ENCODE measurements at regions not wholly inside any gene's neighbourhood (a gene's known extent, or its start where the extent isn't known, plus 50 kb on each side); places are given as distances from the start of the nearest gene placed in this dataset.
A peak's percentile ranks its signal among the peaks of the same experiment; 100 is the strongest.

GRCh38 chr1:112318263-112318662 is 77.8 kb upstream of the CTTNBP2NL start:
- no peak for DNase-seq (ENCODE audit: low spot score)

GRCh38 chr1:112318698-112319370 is 77.2 kb upstream of the CTTNBP2NL start:
- DNase-seq (ENCODE audit: low spot score), result peak; percentile 5

DNA sequence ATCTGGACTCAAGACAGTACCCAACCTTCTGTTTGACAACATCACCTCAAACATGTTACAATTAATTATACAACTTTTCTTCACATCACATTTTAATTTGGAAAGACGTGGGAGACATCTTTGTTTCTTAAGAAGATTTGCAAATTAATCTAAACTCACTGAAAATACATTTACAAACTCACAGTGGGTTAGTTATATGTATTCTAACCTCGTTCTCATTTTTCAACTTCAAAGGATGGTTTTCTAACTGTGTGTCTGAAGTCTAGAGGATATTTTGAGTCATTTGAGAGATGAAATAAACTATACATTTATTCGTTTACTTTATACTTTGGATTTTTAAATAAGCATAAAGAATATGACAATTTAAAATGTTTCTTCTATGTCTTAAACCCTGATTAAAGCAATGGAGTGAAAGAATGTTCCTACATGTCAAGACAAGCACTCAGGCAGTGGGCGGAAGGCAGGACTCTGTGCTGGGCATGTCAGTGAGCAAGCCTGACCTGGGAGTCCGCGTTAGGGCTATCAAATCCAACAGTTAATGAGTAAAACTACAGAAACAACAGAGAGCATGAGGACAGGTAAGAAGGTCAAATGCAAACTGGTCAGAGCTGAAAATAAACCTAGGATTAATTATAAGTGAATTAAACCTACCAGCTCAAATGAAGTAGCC is 76.5 kb upstream of the CTTNBP2NL start:
- DNase-seq (ENCODE audit: low spot score), result no peak

DNA sequence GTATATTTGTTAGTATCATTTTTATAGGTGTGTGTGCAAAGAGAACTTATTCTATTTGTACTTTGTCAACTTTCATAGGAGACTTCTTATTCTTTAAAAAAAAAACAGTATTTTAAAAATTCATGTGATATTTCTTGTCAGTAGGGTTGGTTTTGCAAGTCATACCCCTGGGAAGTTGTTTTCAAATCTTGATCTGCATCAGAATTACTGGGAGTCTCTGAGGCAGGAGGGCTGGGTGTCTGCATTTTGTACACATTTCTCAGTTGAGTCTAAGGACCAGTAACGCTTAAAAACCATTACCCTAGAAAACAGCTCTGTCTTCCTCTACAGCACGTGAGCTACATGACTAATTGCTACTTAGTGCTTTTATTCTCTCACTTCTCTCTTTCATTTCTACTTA is 76.0 kb upstream of the CTTNBP2NL start:
- no peak for DNase-seq (ENCODE audit: low spot score)

DNA sequence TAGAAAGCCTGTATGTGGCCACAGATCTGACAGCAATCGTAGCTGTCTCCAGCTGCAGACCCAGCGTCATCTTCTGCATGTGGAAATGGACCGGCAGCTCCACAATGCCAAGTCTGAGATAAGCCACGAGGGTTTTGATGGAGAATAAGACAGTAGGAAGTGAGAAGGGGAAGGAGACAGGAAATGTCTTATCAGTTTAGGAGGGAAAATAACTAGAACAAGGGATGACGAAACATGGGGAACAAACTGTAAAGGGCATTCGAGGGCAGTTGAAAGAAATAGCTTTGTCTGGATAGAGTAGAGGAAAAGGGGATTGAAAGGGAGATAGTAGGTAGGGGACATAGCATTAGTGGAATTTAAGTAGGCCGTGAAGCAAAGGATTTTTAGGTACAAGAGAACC is 74.0 kb upstream of the CTTNBP2NL start:
- DNase-seq (ENCODE audit: low spot score), result no peak

- DNase-seq (ENCODE audit: low spot score), result no peak
Observed at GRCh38 chr1:112322983-112323678, 72.9 kb upstream of the CTTNBP2NL start.

- no peak for DNase-seq (ENCODE audit: low spot score)
Observed at GRCh38 chr1:112325504-112325903, 70.5 kb upstream of the CTTNBP2NL start.

DNA sequence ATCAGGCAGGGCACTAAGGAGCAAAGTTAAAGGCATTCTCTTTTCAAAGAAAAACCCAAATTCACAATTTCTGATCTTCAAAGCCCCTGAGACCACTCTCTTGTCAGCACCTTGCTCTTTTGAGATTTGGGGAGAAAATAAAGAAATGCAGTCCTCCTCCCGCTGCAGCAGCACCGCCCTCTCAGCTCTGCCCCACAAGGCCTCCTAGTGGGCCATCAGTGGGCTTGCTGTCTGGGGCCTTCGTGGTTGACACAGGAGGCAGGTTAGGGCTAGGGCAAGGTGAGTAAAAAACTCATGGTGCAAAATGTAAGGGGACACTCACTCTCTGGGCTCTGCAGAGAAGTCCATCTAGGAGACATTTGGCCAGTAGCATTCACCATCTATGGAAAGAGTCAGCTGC is 67.4 kb upstream of the CTTNBP2NL start:
- DNase-seq (ENCODE audit: low spot score), result no peak

- no peak for DNase-seq (ENCODE audit: low spot score)
Observed at GRCh38 chr1:112332176-112333150, 63.6 kb upstream of the CTTNBP2NL start.

DNA sequence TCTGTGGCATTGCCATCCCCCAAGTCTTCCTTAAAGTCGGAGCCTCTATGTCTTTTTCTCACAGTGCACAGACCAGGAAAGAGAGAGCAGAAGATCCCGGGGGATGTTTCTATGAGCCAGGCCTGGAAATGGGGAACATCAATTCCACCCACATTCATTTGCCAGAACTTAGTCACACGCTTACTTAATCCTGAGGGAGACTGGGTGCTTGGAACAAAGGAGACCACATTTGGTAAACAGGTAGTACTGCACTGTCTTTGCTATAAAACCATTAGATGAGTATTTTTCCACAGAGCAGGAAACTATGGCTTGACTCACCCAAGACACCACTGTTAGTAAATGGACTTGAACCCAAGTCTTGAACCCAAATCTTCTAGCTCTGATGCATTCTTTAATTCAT is 60.7 kb upstream of the CTTNBP2NL start:
- no peak for DNase-seq (ENCODE audit: low spot score)

- peak; percentile 22 for DNase-seq (ENCODE audit: low spot score)
Observed at GRCh38 chr1:112337028-112337531, 58.9 kb upstream of the CTTNBP2NL start.

DNA sequence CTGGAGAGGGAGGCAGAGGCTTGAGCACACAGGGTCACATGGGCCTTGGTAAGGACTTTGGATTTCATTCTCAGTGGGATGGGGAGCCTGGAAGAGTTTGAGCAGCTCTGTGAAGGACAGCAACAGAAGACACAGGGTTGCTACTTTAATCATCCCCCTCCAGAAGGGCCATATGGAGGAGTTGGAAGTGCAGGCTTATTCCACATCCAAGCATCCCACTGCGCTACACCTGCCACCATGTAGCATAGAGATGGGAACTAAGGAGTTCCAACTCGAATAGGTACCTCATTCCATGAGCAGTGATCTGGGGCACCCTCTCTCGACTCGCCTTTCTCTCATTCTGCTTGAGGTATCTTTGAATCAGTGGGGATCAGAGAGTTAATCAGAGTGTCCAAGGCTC is 54.0 kb upstream of the CTTNBP2NL start:
- no peak for DNase-seq (ENCODE audit: low spot score)

- no peak for DNase-seq (ENCODE audit: low spot score)
Observed at GRCh38 chr1:112342558-112342957, 53.5 kb upstream of the CTTNBP2NL start.

GRCh38 chr1:112344754-112345423 is 51.1 kb upstream of the CTTNBP2NL start:
- DNase-seq (ENCODE audit: low spot score), result no peak

All from LoVo (cell line).